Fibroblast of the aortic adventitia (primary cell): ENCODE measurements at regions not wholly inside any gene's neighbourhood (a gene's known extent, or its start where the extent isn't known, plus 50 kb on each side); places are given as distances from the start of the nearest gene placed in this dataset.
A peak's percentile ranks its signal among the peaks of the same experiment; 100 is the strongest.

Experiments used
- DNase-seq: peaks from one replicate; pipeline ENCODE4 v3.0.0-alpha.2; 2010; ENCODE audit warnings: low read depth
- H3K4me3 ChIP-seq: 2 replicates; pipeline ENCODE4 v1.5.1; 2011; ENCODE audit warnings: low read depth, mild to moderate bottlenecking, control low read depth, low read length, moderate library complexity
- CTCF ChIP-seq: IDR thresholded peaks from 2 replicates; pipeline ENCODE4 v1.5.1; 2011; ENCODE audit warnings: mild to moderate bottlenecking, low read length, control low read depth, inconsistent platforms; ENCODE audit not compliant: insufficient read depth

DNA sequence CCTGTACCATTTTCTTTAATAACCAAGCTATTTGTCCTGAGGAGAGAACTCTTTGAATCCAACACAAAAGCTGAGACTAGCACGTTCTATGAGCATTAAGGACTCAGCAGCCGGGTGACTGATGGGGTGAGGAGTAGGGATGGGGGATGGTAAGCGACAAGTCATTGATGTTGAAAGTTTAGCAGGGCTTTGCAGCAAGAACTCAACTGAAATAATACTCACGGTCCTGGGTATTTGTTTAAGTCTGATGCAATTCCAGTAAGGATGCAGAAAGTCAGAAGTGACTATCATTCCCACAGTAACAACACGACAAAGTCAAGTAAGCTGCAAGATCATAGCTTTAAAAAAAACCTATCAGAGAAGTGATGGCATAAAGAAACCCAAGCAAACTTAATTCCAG, 131.1 kb downstream of the ACTL7B start:
- H3K4me3 ChIP-seq = no peak overlapping the region
- TF ChIP-seq CTCF = no peak
- DNase-seq = peak; percentile 5

DNA sequence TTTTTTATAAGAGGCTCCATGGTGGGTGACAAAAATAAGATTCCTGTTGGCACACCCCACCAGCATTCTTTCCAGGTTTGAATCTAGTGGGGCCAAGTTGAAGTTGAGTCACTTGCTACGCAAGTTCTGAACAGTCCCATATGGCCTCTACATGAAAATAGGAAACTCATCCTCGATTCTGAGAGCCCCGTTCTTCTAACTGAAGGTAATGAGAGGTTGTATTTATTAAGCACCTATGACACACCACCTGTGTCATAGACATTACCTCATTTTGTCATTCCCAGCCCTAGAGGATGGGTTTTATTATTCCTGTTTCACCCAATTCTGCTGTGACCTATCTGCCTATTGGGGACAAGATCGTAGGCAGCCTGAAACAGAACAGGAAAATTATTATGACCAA, 131.7 kb downstream of the ACTL7B start:
- TF ChIP-seq CTCF = no peak
- no peak overlapping the region for H3K4me3 ChIP-seq
- DNase-seq = no peak

GRCh38 chr9:108722396-108722795, 133.4 kb downstream of the ACTL7B start:
- peak; percentile 49 for DNase-seq
- TF ChIP-seq CTCF = no peak
- no peak overlapping the region for H3K4me3 ChIP-seq

GRCh38 chr9:108720191-108720642, 135.6 kb downstream of the ACTL7B start:
- DNase-seq = no peak
- no peak overlapping the region for H3K4me3 ChIP-seq
- no peak for TF ChIP-seq CTCF

DNA sequence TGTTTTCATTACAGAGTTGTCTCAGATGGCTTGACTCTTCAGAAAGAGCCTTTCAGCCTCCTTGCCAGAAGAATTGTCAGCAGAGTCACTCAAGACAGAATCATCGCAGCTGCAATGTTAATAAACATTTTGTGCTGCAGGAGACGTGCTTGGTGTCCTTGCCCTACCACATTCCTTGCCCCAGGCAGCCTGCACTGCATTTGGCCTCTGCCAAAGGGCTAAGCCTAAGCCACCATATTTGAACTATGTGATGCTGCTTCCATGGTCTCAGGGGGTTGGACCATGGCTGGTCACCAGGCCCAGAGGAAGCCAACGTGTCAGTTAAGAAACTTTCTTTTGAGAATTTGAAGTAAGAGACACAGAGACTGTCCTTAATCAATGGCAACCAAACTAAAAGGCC, 145.4 kb downstream of the ACTL7B start:
- TF ChIP-seq CTCF = no peak
- H3K4me3 ChIP-seq = no peak overlapping the region
- DNase-seq = no peak

DNA sequence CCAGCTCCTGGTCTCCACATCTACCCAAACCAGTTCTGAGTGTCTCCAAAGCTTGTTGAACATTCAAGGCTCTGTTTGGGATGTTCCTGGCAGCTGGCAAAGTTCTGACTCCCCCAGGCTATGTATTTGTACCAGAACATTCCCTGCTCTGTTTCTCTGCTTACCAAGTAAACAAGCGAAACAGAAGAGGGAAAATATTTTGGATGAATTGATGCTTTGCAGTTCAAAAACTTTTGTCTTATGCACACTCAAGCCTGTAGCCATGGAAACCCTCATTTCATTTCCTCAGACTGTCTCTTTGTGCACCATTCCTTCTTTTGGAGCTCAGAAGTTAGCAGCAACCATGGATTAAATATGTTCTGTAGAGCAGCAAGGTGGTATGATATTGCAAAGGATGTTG, 145.8 kb downstream of the ACTL7B start:
- no peak for DNase-seq
- TF ChIP-seq CTCF = no peak

GRCh38 chr9:108709126-108709525, 146.7 kb downstream of the ACTL7B start:
- TF ChIP-seq CTCF = no peak
- H3K4me3 ChIP-seq = no peak overlapping the region
- DNase-seq = no peak

More for the DNA sequence above, 145.8 kb downstream of the ACTL7B start:
- no peak overlapping the region for H3K4me3 ChIP-seq
